ENCODE measurements at regions not wholly inside any gene's neighbourhood (a gene's known extent, or its start where the extent isn't known, plus 50 kb on each side); places are given as distances from the start of the nearest gene placed in this dataset.
"Not testable (repeated sequence)": the region's sequence is repeated elsewhere in the genome, so short reads cannot be mapped to it uniquely, and the experiment has no call there.

- peak; percentile 86 for DNase-seq
Observed at GRCh38 chr5:67805666-67806348, 409.7 kb upstream of the PIK3R1 start.

GRCh38 chr5:67802766-67803165 lies 412.8 kb upstream of the PIK3R1 start:
- DNase-seq: no peak

GRCh38 chr5:67799732-67800234 lies 415.8 kb upstream of the PIK3R1 start:
- DNase-seq: no peak

GRCh38 chr5:67798470-67798869 lies 417.1 kb upstream of the PIK3R1 start:
- DNase-seq: not testable (repeated sequence)

- no peak for DNase-seq
Observed at GRCh38 chr5:67795781-67796477, 419.6 kb upstream of the PIK3R1 start.

GRCh38 chr5:67793966-67794365 lies 421.6 kb upstream of the PIK3R1 start:
- DNase-seq: no peak

GRCh38 chr5:67793418-67793817 lies 422.1 kb upstream of the PIK3R1 start:
- no peak for DNase-seq

- DNase-seq: no peak
Observed at GRCh38 chr5:67792891-67793290, 422.7 kb upstream of the PIK3R1 start.

- DNase-seq: no peak
Observed at GRCh38 chr5:67790390-67790789, 425.2 kb upstream of the PIK3R1 start.

GRCh38 chr5:67779893-67780623 lies 435.5 kb upstream of the PIK3R1 start:
- peak; percentile 24 for DNase-seq

- no peak for DNase-seq
Observed at GRCh38 chr5:67774786-67775185, 440.8 kb upstream of the PIK3R1 start.

- no peak for DNase-seq
Observed at GRCh38 chr5:67774267-67774552, 441.3 kb upstream of the PIK3R1 start.

- no peak for DNase-seq
Observed at GRCh38 chr5:67773411-67774266, 441.9 kb upstream of the PIK3R1 start.

GRCh38 chr5:67771791-67772190 lies 443.8 kb upstream of the PIK3R1 start:
- no peak for DNase-seq

- no peak for DNase-seq
Observed at GRCh38 chr5:67771221-67771620, 444.3 kb upstream of the PIK3R1 start.

GRCh38 chr5:67770431-67771025 lies 445.0 kb upstream of the PIK3R1 start:
- no peak for DNase-seq

- DNase-seq: no peak
Observed at GRCh38 chr5:67765697-67766096, 449.9 kb upstream of the PIK3R1 start.

- not testable (repeated sequence) for DNase-seq
Observed at GRCh38 chr5:67757771-67758170, 457.8 kb upstream of the PIK3R1 start.

GRCh38 chr5:67752357-67752708 lies 463.2 kb upstream of the PIK3R1 start:
- DNase-seq: no peak

- no peak for DNase-seq
Observed at GRCh38 chr5:67748165-67748690, 467.3 kb upstream of the PIK3R1 start.

GRCh38 chr5:67747096-67747495 lies 468.5 kb upstream of the PIK3R1 start:
- DNase-seq: no peak

GRCh38 chr5:67746608-67747007 lies 468.9 kb upstream of the PIK3R1 start:
- not testable (repeated sequence) for DNase-seq

Measured in NCI-H2029 (cell line).